Stimulated activated CD8-positive, alpha-beta memory T cell treated with anti-CD3 and anti-CD28 coated beads, Interleukin-4, amount 100 ng/mL, for 4 hours (primary cell): ENCODE measurements at regions not wholly inside any gene's neighbourhood (a gene's known extent, or its start where the extent isn't known, plus 50 kb on each side); places are given as distances from the start of the nearest gene placed in this dataset.

ENCODE experiments used
- DNase-seq, 2 donors: peaks; one replicate each; pipeline ENCODE4 v3.0.0-alpha.2; 2020; ENCODE audit warnings: low read depth in 2 of 2, low spot score in 1 of 2

- DNase-seq, result no peak
These were observed 273.4 kb downstream of the BMP4 start for GRCh38 chr14:53683229-53683628.

GRCh38 chr14:53672526-53672925 is 284.1 kb downstream of the BMP4 start:
- DNase-seq, result no peak

GRCh38 chr14:53670701-53671100 is 285.9 kb downstream of the BMP4 start:
- no peak for DNase-seq

- no peak for DNase-seq
These were observed 287.7 kb downstream of the BMP4 start for GRCh38 chr14:53668897-53669296.

- no peak for DNase-seq
These were observed 292.9 kb downstream of the BMP4 start for GRCh38 chr14:53663709-53664108.

- no peak for DNase-seq
These were observed 301.4 kb downstream of the BMP4 start for GRCh38 chr14:53655080-53655785.

- no peak for DNase-seq
These were observed 304.6 kb downstream of the BMP4 start for GRCh38 chr14:53652068-53652467.

GRCh38 chr14:53651096-53651740 is 305.4 kb downstream of the BMP4 start:
- DNase-seq, result no peak

GRCh38 chr14:53646925-53647324 is 309.7 kb downstream of the BMP4 start:
- no peak for DNase-seq

GRCh38 chr14:53640695-53641094 is 315.9 kb downstream of the BMP4 start:
- DNase-seq, result no peak

GRCh38 chr14:53638966-53639365 is 317.7 kb downstream of the BMP4 start:
- no peak for DNase-seq

GRCh38 chr14:53634793-53635192 is 321.8 kb downstream of the BMP4 start:
- DNase-seq, result no peak

- no peak for DNase-seq
These were observed 326.3 kb downstream of the BMP4 start for GRCh38 chr14:53630336-53630735.

- DNase-seq, result no peak
These were observed 327.7 kb downstream of the BMP4 start for GRCh38 chr14:53628732-53629430.

GRCh38 chr14:53628261-53628660 is 328.4 kb downstream of the BMP4 start:
- DNase-seq, result no peak

GRCh38 chr14:53626761-53627160 is 329.9 kb downstream of the BMP4 start:
- no peak for DNase-seq

- no peak for DNase-seq
These were observed 334.2 kb downstream of the BMP4 start for GRCh38 chr14:53622447-53622846.

- DNase-seq, result no peak
These were observed 334.7 kb downstream of the BMP4 start for GRCh38 chr14:53621921-53622320.

- no peak for DNase-seq
These were observed 335.2 kb downstream of the BMP4 start for GRCh38 chr14:53621433-53621832.

- no peak for DNase-seq
These were observed 335.7 kb downstream of the BMP4 start for GRCh38 chr14:53620890-53621289.

GRCh38 chr14:53620317-53620716 is 336.3 kb downstream of the BMP4 start:
- DNase-seq, result no peak

- DNase-seq, result no peak
These were observed 336.9 kb downstream of the BMP4 start for GRCh38 chr14:53619691-53620231.
